H1 (cell line): ENCODE measurements at regions not wholly inside any gene's neighbourhood (a gene's known extent, or its start where the extent isn't known, plus 50 kb on each side); places are given as distances from the start of the nearest gene placed in this dataset.

Experiments
- CTCF ChIA-PET: fragments of 300-600 bp; sonication (Branson Sonifier 250); formaldehyde crosslinking; loops from one replicate; lab custom pipeline; 2021; ENCODE audit not compliant: partially characterized antibody; lab: Charles Lee
- POLR2A ChIA-PET: fragments of 300-600 bp; sonication (Branson Sonifier 250); formaldehyde crosslinking; loops from one replicate; lab custom pipeline; 2021; ENCODE audit warnings: inconsistent platforms; ENCODE audit not compliant: partially characterized antibody; lab: Charles Lee
- DNase-seq, 2 experiments: peaks; one replicate each; pipeline versions ENCODE4 v3.0.0 to v3.0.0-alpha.2; 2010 to 2022; ENCODE audit warnings: low spot score in 2 of 2, low read depth in 1 of 2, mixed read lengths in 1 of 2
- FAIRE-seq: peaks from 2 replicates; lab custom pipeline; 2011; peaks lifted over from hg19 to GRCh38; lab: Jason Lieb, UNC
- H2AFZ ChIP-seq: 2 replicates; pipeline ENCODE4 v1.8.1; 2012; ENCODE audit warnings: low read length, inconsistent platforms
- H2AK5ac ChIP-seq: 2 replicates; pipeline ENCODE4 v1.6.1; 2013; ENCODE audit warnings: low read depth, low read length
- H2BK120ac ChIP-seq: replicated peaks from 2 replicates; pipeline ENCODE3; 2013; ENCODE audit warnings: low read depth, low read length, inconsistent platforms
- H2BK12ac ChIP-seq: 2 replicates; pipeline ENCODE4 v1.6.1; 2013; ENCODE audit warnings: low read depth, low read length
- H2BK15ac ChIP-seq: 2 replicates; pipeline ENCODE4 v1.6.1; 2013; ENCODE audit warnings: low read length
- H2BK20ac ChIP-seq: 2 replicates; pipeline ENCODE4 v1.6.1; 2013; ENCODE audit warnings: low read length
- H2BK5ac ChIP-seq: 2 replicates; pipeline ENCODE4 v1.6.1; 2013; ENCODE audit warnings: low read depth, low read length
- H3K14ac ChIP-seq: 2 replicates; pipeline ENCODE4 v1.6.1; 2013; ENCODE audit warnings: inconsistent platforms; ENCODE audit not compliant: insufficient read length
- H3K18ac ChIP-seq: 2 replicates; pipeline ENCODE4 v1.6.1; 2013; ENCODE audit warnings: low read length; ENCODE audit errors: extremely low read depth
- H3K23ac ChIP-seq: 2 replicates; pipeline ENCODE4 v1.6.1; 2013; ENCODE audit warnings: inconsistent platforms; ENCODE audit not compliant: insufficient read length
- H3K23me2 ChIP-seq: 2 replicates; pipeline ENCODE4 v1.6.1; 2013; ENCODE audit warnings: low read depth, low read length
- H3K27ac ChIP-seq: 2 replicates; pipeline ENCODE4 v1.6.1; 2011; ENCODE audit warnings: low read depth, low read length, inconsistent platforms
- H3K27me3 ChIP-seq, 4 experiments: replicated peaks in 1 of 4; 1 replicate in 1 of 4; 2 replicates in 3 of 4; pipeline versions ENCODE4 v1.6.1 to v1.8.1; 2011 to 2013; ENCODE audit warnings: low read length in 3 of 4, mild to moderate bottlenecking in 3 of 4, inconsistent platforms in 2 of 4, mixed read lengths in 2 of 4, moderate library complexity in 1 of 4; ENCODE audit not compliant: control insufficient read depth in 3 of 4, insufficient read depth in 3 of 4; ENCODE audit errors: extremely low read depth in 1 of 4
- H3K36me3 ChIP-seq, 4 experiments: 2 replicates each; pipeline versions ENCODE4 v1.6.1 to v1.8.1; 2011 to 2013; ENCODE audit warnings: mild to moderate bottlenecking in 4 of 4, low read length in 3 of 4, moderate library complexity in 2 of 4, control low read depth in 1 of 4, inconsistent platforms in 1 of 4; ENCODE audit not compliant: insufficient read depth in 4 of 4, control insufficient read depth in 2 of 4
- H3K4ac ChIP-seq: replicated peaks from 2 replicates; pipeline ENCODE3; 2013; ENCODE audit warnings: low read length, low read depth, mixed read lengths, inconsistent platforms; ENCODE audit not compliant: insufficient read length
- H3K4me1 ChIP-seq, 4 experiments: replicated peaks in 1 of 4; 1 replicate in 1 of 4; 2 replicates in 3 of 4; pipeline versions ENCODE4 v1.6.1 to v1.8.1; 2011 to 2013; ENCODE audit warnings: low read length in 3 of 4, inconsistent platforms in 2 of 4, mixed read lengths in 1 of 4; ENCODE audit not compliant: insufficient read depth in 4 of 4, control insufficient read depth in 3 of 4
- H3K4me2 ChIP-seq, 2 experiments: 2 replicates each; pipeline versions ENCODE4 v1.6.1 to v1.8.1; 2011 to 2013; ENCODE audit warnings: low read depth in 2 of 2, low read length in 2 of 2, control low read depth in 1 of 2, inconsistent platforms in 1 of 2, mild to moderate bottlenecking in 1 of 2; ENCODE audit not compliant: insufficient read depth in 1 of 2
- H3K4me3 ChIP-seq, 4 experiments: fragments of 200-600, 300-600 bp in 1 of 4; sonication (generic), shearing (Covaris generic), sonication (Bioruptor Twin) in 1 of 4; 2 replicates each; pipeline versions ENCODE4 v1.5.1 to v1.8.1; 2011 to 2016; ENCODE audit warnings: low read length in 4 of 4, low read depth in 3 of 4, control low read depth in 2 of 4, inconsistent platforms in 2 of 4, mild to moderate bottlenecking in 2 of 4, mixed read lengths in 1 of 4, moderate library complexity in 1 of 4; ENCODE audit not compliant: insufficient read depth in 2 of 4; ENCODE audit errors: extremely low read depth in 1 of 4
- H3K56ac ChIP-seq: replicated peaks from 2 replicates; pipeline ENCODE3; 2013; ENCODE audit warnings: low read depth, mild to moderate bottlenecking, mixed read lengths, low read length, inconsistent platforms; ENCODE audit not compliant: insufficient read length
- H3K79me1 ChIP-seq: 2 replicates; pipeline ENCODE4 v1.6.1; 2013; ENCODE audit warnings: low read depth, low read length, control low read depth
- H3K79me2 ChIP-seq, 2 experiments: 2 replicates each; pipeline versions ENCODE4 v1.6.1 to v1.8.1; 2012 to 2013; ENCODE audit warnings: low read length in 2 of 2, mild to moderate bottlenecking in 2 of 2, inconsistent platforms in 1 of 2; ENCODE audit not compliant: insufficient read depth in 2 of 2, control insufficient read depth in 1 of 2
- H3K9ac ChIP-seq, 4 experiments: replicated peaks in 1 of 4; 1 replicate in 1 of 4; 2 replicates in 3 of 4; pipeline versions ENCODE4 v1.6.1 to v1.8.1; 2011 to 2013; ENCODE audit warnings: low read depth in 3 of 4, low read length in 3 of 4, control low read depth in 2 of 4, mild to moderate bottlenecking in 2 of 4, moderate library complexity in 2 of 4, inconsistent platforms in 1 of 4; ENCODE audit errors: extremely low read depth in 1 of 4
- H3K9me3 ChIP-seq, 2 experiments: 2 replicates each; pipeline versions ENCODE4 v1.6.1 to v1.8.1; 2012 to 2013; ENCODE audit warnings: mild to moderate bottlenecking in 2 of 2, moderate library complexity in 2 of 2, control low read depth in 1 of 2, inconsistent platforms in 1 of 2, low read depth in 1 of 2, low read length in 1 of 2, mixed read lengths in 1 of 2; ENCODE audit not compliant: insufficient read depth in 2 of 2
- H4K20me1 ChIP-seq, 2 experiments: replicated peaks in 1 of 2; 2 replicates each; pipeline versions ENCODE3 to v1.8.1; 2011 to 2013; ENCODE audit warnings: inconsistent platforms in 2 of 2, low read length in 2 of 2, mild to moderate bottlenecking in 1 of 2; ENCODE audit not compliant: insufficient read depth in 2 of 2, control insufficient read depth in 1 of 2
- H4K5ac ChIP-seq: 2 replicates; pipeline ENCODE4 v1.6.1; 2013; ENCODE audit warnings: low read length, low read depth, mixed read lengths, inconsistent platforms; ENCODE audit not compliant: insufficient read length
- H4K8ac ChIP-seq: 2 replicates; pipeline ENCODE4 v1.8.0; 2013; ENCODE audit warnings: mild to moderate bottlenecking, moderate library complexity, low read length, inconsistent platforms; ENCODE audit not compliant: insufficient read depth; ENCODE audit errors: extremely low read depth
- H4K91ac ChIP-seq: replicated peaks from 2 replicates; pipeline ENCODE3; 2013; ENCODE audit warnings: low read length, mixed read lengths, inconsistent platforms; ENCODE audit not compliant: insufficient read length
- CHD2 ChIP-seq: IDR thresholded peaks from 2 replicates; pipeline ENCODE4 v1.6.1; 2012; ENCODE audit warnings: low read length, improper control_type of control experiment
- E2F6 ChIP-seq: IDR thresholded peaks from 2 replicates; pipeline ENCODE4 v1.6.1; 2012; ENCODE audit warnings: inconsistent platforms
- EP300 ChIP-seq, 2 experiments: IDR thresholded peaks; 1 replicate in 1 of 2; 2 replicates in 1 of 2; pipeline ENCODE4 v1.6.1; 2011 to 2012; ENCODE audit warnings: low read depth in 2 of 2, low read length in 2 of 2, mild to moderate bottlenecking in 2 of 2, borderline replicate concordance in 1 of 2, inconsistent platforms in 1 of 2, moderate library complexity in 1 of 2
- FOSL1 ChIP-seq: IDR thresholded peaks from 2 replicates; pipeline ENCODE4 v1.6.1; 2011; ENCODE audit warnings: mild to moderate bottlenecking, low read depth, low read length, moderate library complexity; ENCODE audit not compliant: insufficient read depth
- GABPA ChIP-seq: IDR thresholded peaks from 2 replicates; pipeline ENCODE4 v1.6.1; 2011; ENCODE audit warnings: mild to moderate bottlenecking, low read length, moderate library complexity, borderline replicate concordance; ENCODE audit not compliant: insufficient read depth
- KDM4A ChIP-seq: IDR thresholded peaks from one replicate; pipeline ENCODE4 v1.7.1; 2012; ENCODE audit warnings: low read depth, mild to moderate bottlenecking, moderate library complexity, low read length, inconsistent platforms; ENCODE audit not compliant: severe bottlenecking
- KDM5A ChIP-seq: fragments of 200-600 bp; IDR thresholded peaks from 2 replicates; pipeline ENCODE4 v1.7.1; 2012; ENCODE audit warnings: mild to moderate bottlenecking, low read length, inconsistent platforms, mixed read lengths
- MAFK ChIP-seq: IDR thresholded peaks from 2 replicates; pipeline ENCODE4 v1.6.1; 2012; ENCODE audit warnings: low read depth, mild to moderate bottlenecking, improper control_type of control experiment, low read length
- POLR2AphosphoS5 ChIP-seq: IDR thresholded peaks from 2 replicates; pipeline ENCODE4 v1.6.1; 2011; ENCODE audit warnings: low read depth, low read length
- RFX5 ChIP-seq: IDR thresholded peaks from 2 replicates; pipeline ENCODE4 v1.6.1; 2011; ENCODE audit warnings: low read depth, low read length, improper control_type of control experiment, borderline replicate concordance
- RNF2 ChIP-seq: fragments of 200-900, 300-1000 bp; sonication (generic); IDR thresholded peaks from 2 replicates; pipeline ENCODE4 v1.7.1; 2016; ENCODE audit warnings: borderline replicate concordance, low read depth, mild to moderate bottlenecking, antibody characterized with exemption, low read length; ENCODE audit not compliant: poor library complexity, severe bottlenecking; ENCODE audit errors: missing control alignments
- SIRT6 ChIP-seq: IDR thresholded peaks from one replicate; pipeline ENCODE4 v1.7.1; 2012; ENCODE audit warnings: low read length, inconsistent platforms
- SUZ12 ChIP-seq: fragments of 200-600 bp; sonication (generic); IDR thresholded peaks from 2 replicates; pipeline ENCODE4 v1.6.1; 2012; ENCODE audit warnings: mild to moderate bottlenecking, inconsistent platforms, low read length, moderate library complexity, mixed read lengths
- TAF1 ChIP-seq: IDR thresholded peaks from 2 replicates; pipeline ENCODE4 v1.6.1; 2011; ENCODE audit warnings: mild to moderate bottlenecking, low read depth, low read length
- TBP ChIP-seq: IDR thresholded peaks from 2 replicates; pipeline ENCODE4 v1.6.1; 2011; ENCODE audit warnings: low read depth, low read length, improper control_type of control experiment
- WGBS, 2 experiments: shearing (Covaris generic) in 1 of 2; methylation state at CpG; one replicate each; pipeline versions ENCODE4 v1.1.6 to v1.1.7; 2013 to 2015; ENCODE audit warnings: low lambda C conversion rate in 2 of 2, mixed read lengths in 2 of 2, inconsistent platforms in 1 of 2, low coverage in 1 of 2, missing lambda C conversion rate in 1 of 2; ENCODE audit not compliant: insufficient replicate concordance in 2 of 2, insufficient coverage in 1 of 2, insufficient read length in 1 of 2; ENCODE audit errors: extremely low coverage in 1 of 2, missing lambda C conversion rate in 1 of 2; 5-methylcytosine and 5-hydroxymethylcytosine counted together

GRCh38 chr3:145070795-145071194 is 1090.2 kb downstream of the PLOD2 start:
- no peak overlapping the region for H3K14ac ChIP-seq
- no peaks in the 10 kb centered on the region for H3K79me1 ChIP-seq
- no peak overlapping the region for H3K9ac ChIP-seq
- no peaks in the 10 kb centered on the region for H3K79me2 ChIP-seq
- no peak overlapping the region for H3K4ac ChIP-seq
- DNase-seq: no peak
- no peak overlapping the region for H3K4me3 ChIP-seq
- no peaks in the 10 kb centered on the region for H4K20me1 ChIP-seq
- H2AFZ ChIP-seq: no peak overlapping the region
- no peaks in the 10 kb centered on the region for H3K23me2 ChIP-seq
- no peak overlapping the region for H2BK20ac ChIP-seq
- no peak overlapping the region for H2BK12ac ChIP-seq
- WGBS, 2 experiments: 93% methylated on average over 2 of the region's 2 CpGs; no CpG with 5 or more reads in 1 of the 2 experiments
- no peak overlapping the region for H3K27ac ChIP-seq
- FAIRE-seq: no peak
- no peak overlapping the region for H4K5ac ChIP-seq
- H2BK15ac ChIP-seq: no peak overlapping the region
- no peak overlapping the region for H2AK5ac ChIP-seq
- no peak overlapping the region for H4K8ac ChIP-seq
- H3K9me3 ChIP-seq: peaks cover 2 to 4% of the 10 kb centered on the region in 2 experiments; a peak in 2 of 4 replicates
- no peaks in the 10 kb centered on the region for H3K4me1 ChIP-seq
- no peak overlapping the region for H4K91ac ChIP-seq
- H3K23ac ChIP-seq: no peak overlapping the region
- ChIA-PET POLR2A (no interaction called here), CTCF (no interaction called here)
- no peak overlapping the region for H2BK120ac ChIP-seq
- no peaks in the 10 kb centered on the region for H3K27me3 ChIP-seq
- no peak overlapping the region for H3K4me2 ChIP-seq
- no peak overlapping the region for H2BK5ac ChIP-seq
- no peak overlapping the region for H3K56ac ChIP-seq
- H3K36me3 ChIP-seq: no peaks in the 10 kb centered on the region
- no peak overlapping the region for H3K18ac ChIP-seq
- TF ChIP-seq KDM5A (no peak), SUZ12 (no peak), GABPA (no peak), EP300 (IDR thresholded peaks at IDR 0.05; ENCODE audit: borderline replicate concordance in 1 of 2, low read depth in 2 of 2, low read length in 2 of 2) (no peak), RFX5 (no peak), FOSL1 (no peak), SIRT6 (no peak), POLR2AphosphoS5 (no peak), RNF2 (no peak), TBP (no peak), E2F6 (no peak), CHD2 (no peak), KDM4A (no peak), MAFK (no peak), TAF1 (no peak)
